OCI-LY3 (cell line): ENCODE measurements at regions not wholly inside any gene's neighbourhood (a gene's known extent, or its start where the extent isn't known, plus 50 kb on each side); places are given as distances from the start of the nearest gene placed in this dataset.

Experiments used
- EZH2phosphoT487 ChIP-seq: fragments of 200-600 bp; shearing (Covaris generic); IDR thresholded peaks from 2 replicates; pipeline ENCODE4 v1.6.1; 2018; ENCODE audit warnings: antibody characterized with exemption, mixed run types, low read depth
- TF ChIP-seq, protein P1 (sequence below): fragments of 200-600, 300-600 bp; sonication (generic); IDR thresholded peaks from 2 replicates; pipeline ENCODE4 v1.5.1; 2014; ENCODE audit warnings: antibody characterized with exemption, low read length, low read depth

GRCh38 chr18:67359873-67360838 is 156.4 kb downstream of the DSEL start:
- TF ChIP-seq, protein P1, sequence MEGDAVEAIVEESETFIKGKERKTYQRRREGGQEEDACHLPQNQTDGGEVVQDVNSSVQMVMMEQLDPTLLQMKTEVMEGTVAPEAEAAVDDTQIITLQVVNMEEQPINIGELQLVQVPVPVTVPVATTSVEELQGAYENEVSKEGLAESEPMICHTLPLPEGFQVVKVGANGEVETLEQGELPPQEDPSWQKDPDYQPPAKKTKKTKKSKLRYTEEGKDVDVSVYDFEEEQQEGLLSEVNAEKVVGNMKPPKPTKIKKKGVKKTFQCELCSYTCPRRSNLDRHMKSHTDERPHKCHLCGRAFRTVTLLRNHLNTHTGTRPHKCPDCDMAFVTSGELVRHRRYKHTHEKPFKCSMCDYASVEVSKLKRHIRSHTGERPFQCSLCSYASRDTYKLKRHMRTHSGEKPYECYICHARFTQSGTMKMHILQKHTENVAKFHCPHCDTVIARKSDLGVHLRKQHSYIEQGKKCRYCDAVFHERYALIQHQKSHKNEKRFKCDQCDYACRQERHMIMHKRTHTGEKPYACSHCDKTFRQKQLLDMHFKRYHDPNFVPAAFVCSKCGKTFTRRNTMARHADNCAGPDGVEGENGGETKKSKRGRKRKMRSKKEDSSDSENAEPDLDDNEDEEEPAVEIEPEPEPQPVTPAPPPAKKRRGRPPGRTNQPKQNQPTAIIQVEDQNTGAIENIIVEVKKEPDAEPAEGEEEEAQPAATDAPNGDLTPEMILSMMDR = no peak
- TF ChIP-seq EZH2phosphoT487 = no peak
